Prostate gland (tissue), 2 donors: ENCODE measurements at regions not wholly inside any gene's neighbourhood (a gene's known extent, or its start where the extent isn't known, plus 50 kb on each side); places are given as distances from the start of the nearest gene placed in this dataset.

Experiments
- DNase-seq: peaks from one replicate; pipeline ENCODE4 v3.0.0-alpha.2; 2019; ENCODE audit warnings: low spot score
- H3K27ac ChIP-seq, 2 donors: fragments of 200-600 bp; sonication (generic); 2 replicates each; pipeline ENCODE4 v1.5.1; 2017 to 2019
- H3K27me3 ChIP-seq: fragments of 200-600 bp; sonication (generic); replicated peaks from 2 replicates; pipeline ENCODE4 v1.5.1; 2019; ENCODE audit not compliant: insufficient read depth
- H3K36me3 ChIP-seq, 2 donors: fragments of 200-600 bp; sonication (generic); 1 replicate in 1 of 2; 2 replicates in 1 of 2; pipeline versions ENCODE4 v1.5.1 to v1.8.1; 2017 to 2019
- H3K4me1 ChIP-seq: fragments of 200-600 bp; sonication (generic); replicated peaks from 2 replicates; pipeline ENCODE4 v1.5.1; 2019
- H3K4me3 ChIP-seq, 2 donors: fragments of 200-600 bp; sonication (generic); 2 replicates each; pipeline ENCODE4 v1.5.1; 2017 to 2019
- H3K9me3 ChIP-seq: fragments of 200-600 bp; sonication (generic); 2 replicates; pipeline ENCODE4 v1.5.1; 2017
- POLR2A ChIP-seq: fragments of 450-650 bp; IDR thresholded peaks from one replicate; pipeline ENCODE4 v1.6.1; 2016; ENCODE audit warnings: antibody characterized with exemption, mild to moderate bottlenecking
- POLR2AphosphoS5 ChIP-seq: sonication (generic); formaldehyde crosslinking; IDR thresholded peaks from one replicate; pipeline ENCODE4 v1.6.1; 2017; ENCODE audit warnings: antibody characterized with exemption
- WGBS: methylation state at CpG from one replicate; pipeline ENCODE4 v1.1.5; 2018; 5-methylcytosine and 5-hydroxymethylcytosine counted together
- intact Hi-C: fragments of 100-400 bp; cut with DNase I; formaldehyde crosslinking; loops from one replicate; pipeline ENCODE4 v1.14.2; 2022
- TF ChIP-seq, protein P1 (sequence below), 4 experiments: fragments of 200-600 bp in 2 of 4; fragments of 450-650 bp in 2 of 4; sonication (generic) in 2 of 4; IDR thresholded peaks; 1 replicate in 3 of 4; 2 replicates in 1 of 4; pipeline ENCODE4 v1.5.1; 2016 to 2019; ENCODE audit warnings: antibody characterized with exemption in 4 of 4, mild to moderate bottlenecking in 2 of 4, moderate library complexity in 2 of 4

DNA sequence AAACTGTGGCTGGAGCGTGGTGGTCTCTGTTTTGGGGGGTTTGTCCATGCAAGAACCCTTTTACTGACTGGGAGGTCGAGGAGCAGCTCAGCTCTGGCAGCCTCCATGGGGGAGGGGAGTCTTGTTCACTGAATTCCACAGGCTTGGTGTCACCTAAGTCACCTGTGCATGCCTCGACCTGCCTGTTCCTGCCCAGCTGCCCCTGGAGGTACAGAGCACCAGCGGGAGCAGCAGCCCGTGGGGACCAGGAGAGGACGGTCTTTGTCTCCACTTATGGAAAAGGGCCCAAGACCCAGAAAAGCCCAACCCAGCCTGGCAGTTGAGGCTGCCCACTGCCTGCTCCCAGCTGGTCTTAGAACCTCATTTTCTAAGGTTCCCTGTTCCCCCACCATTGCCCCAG is 168.7 kb upstream of the AGAP1 start:
- TF ChIP-seq, protein P1, sequence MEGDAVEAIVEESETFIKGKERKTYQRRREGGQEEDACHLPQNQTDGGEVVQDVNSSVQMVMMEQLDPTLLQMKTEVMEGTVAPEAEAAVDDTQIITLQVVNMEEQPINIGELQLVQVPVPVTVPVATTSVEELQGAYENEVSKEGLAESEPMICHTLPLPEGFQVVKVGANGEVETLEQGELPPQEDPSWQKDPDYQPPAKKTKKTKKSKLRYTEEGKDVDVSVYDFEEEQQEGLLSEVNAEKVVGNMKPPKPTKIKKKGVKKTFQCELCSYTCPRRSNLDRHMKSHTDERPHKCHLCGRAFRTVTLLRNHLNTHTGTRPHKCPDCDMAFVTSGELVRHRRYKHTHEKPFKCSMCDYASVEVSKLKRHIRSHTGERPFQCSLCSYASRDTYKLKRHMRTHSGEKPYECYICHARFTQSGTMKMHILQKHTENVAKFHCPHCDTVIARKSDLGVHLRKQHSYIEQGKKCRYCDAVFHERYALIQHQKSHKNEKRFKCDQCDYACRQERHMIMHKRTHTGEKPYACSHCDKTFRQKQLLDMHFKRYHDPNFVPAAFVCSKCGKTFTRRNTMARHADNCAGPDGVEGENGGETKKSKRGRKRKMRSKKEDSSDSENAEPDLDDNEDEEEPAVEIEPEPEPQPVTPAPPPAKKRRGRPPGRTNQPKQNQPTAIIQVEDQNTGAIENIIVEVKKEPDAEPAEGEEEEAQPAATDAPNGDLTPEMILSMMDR (IDR thresholded peaks at IDR 0.05): no peak
- TF ChIP-seq POLR2AphosphoS5: no peak
- TF ChIP-seq POLR2A: no peak
- H3K27ac ChIP-seq: no peak overlapping the region
- DNase-seq: no peak
- peaks cover 4% of the 10 kb centered on the region for H3K27me3 ChIP-seq
- H3K36me3 ChIP-seq: no peaks in the 10 kb centered on the region
- H3K4me3 ChIP-seq: no peak overlapping the region
- intact Hi-C loops: no loop called here
- H3K9me3 ChIP-seq: no peaks in the 10 kb centered on the region
- 51% methylated on average over 6 of the region's 6 CpGs for WGBS
- no peaks in the 10 kb centered on the region for H3K4me1 ChIP-seq

DNA sequence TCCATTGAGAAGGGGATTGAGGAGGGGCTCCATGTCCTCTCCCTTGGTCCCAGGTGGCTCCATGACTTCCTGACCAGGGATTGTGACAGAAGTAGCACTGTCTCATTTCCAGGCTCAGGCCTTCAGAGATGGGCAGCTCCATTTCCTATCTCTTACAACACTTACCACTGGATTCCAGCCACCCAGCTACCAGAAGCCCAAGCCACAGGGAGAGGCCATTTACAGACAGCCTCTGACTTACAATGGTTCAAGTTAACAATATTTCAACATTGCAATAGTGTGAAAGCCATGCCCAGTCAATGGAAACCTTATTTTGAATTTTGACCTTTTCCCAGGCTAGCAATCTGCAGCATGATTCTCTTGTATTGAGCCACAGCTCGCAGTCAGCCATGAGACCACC is 164.9 kb upstream of the AGAP1 start:
- TF ChIP-seq POLR2A: no peak
- 89% methylated on average over 1 of the region's 1 CpG for WGBS

DNA sequence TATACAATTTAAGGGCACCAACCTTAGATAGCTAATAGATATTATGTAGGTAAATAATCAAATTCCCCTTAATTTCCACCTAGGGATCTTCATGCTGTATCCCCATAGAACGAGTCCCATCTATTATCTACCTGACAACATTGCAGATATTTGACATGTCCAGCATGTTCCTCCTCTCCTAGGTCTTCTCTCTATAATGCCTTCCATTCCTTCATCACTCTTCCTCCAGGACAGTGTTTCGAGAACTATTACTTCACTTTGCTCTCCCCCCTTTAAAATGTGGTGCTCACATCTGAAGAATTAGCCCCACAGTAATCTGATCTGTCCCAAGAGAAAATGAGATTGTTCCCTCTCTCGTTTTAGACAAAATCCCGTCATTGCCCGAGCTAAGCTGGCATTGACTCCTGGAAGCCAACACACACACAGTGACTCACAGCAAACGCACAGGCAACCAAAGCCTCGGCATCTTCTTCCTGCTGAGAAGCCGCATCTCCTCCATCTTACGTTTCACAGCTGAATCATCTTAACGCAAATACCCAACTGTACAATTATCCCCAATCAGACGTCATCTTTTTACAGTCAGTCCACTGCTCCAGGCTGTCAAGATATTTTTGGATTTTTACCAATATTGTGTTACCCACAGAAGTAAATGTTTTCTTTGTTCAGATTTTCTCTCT is 162.9 kb upstream of the AGAP1 start:
- Histone ChIP-seq H3K27ac (no peak overlapping the region), H3K4me1 (no peaks in the 10 kb centered on the region), H3K4me3 (no peak overlapping the region), H3K9me3 (no peaks in the 10 kb centered on the region), H3K27me3 (no peaks in the 10 kb centered on the region), H3K36me3 (no peaks in the 10 kb centered on the region)
- DNase-seq: no peak
- WGBS: 49% methylated on average over 11 of the region's 11 CpGs
- intact Hi-C loops: no loop called here
- TF ChIP-seq POLR2A (no peak), POLR2AphosphoS5 (no peak)
- TF ChIP-seq, protein P1 (IDR thresholded peaks at IDR 0.05): no peak

More for the DNA sequence above, 164.9 kb upstream of the AGAP1 start:
- intact Hi-C loops: no loop called here
- Histone ChIP-seq H3K9me3 (no peaks in the 10 kb centered on the region), H3K27ac (no peak overlapping the region), H3K4me3 (no peak overlapping the region), H3K27me3 (peaks cover 4% of the 10 kb centered on the region), H3K4me1 (no peaks in the 10 kb centered on the region), H3K36me3 (no peaks in the 10 kb centered on the region)
- no peak for DNase-seq

DNA sequence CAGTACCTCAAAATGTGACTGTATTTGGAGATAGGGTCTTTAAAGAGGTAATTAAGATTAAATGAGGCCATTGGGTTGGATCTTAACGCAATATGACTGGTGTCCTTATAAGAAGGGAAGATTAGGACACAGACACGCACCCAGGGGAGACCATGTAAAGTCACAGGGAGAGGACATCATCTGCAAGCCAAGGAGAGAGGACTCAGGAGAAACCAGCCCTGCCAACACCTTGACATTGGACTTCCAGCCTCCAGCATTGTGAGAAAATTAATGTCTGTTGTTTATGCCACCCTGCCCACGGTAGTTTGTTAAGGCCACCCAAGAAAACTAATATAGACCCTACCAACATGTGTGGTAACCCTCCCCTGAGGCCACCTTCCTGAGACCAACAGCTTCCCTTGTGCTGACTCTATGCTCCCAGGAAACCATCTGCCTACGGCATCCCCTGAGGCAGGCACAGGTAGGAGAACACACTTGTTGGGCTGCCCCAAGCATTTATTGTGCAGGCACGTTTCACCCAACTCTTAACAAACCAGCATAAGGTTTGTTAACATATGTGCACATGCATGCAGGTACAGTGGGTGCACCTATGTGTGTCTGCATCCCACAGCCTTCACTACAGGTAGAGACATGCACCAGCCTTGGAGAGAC is 161.5 kb upstream of the AGAP1 start:
- Histone ChIP-seq H3K27me3 (no peaks in the 10 kb centered on the region), H3K9me3 (no peaks in the 10 kb centered on the region), H3K27ac (no peak overlapping the region), H3K4me3 (no peak overlapping the region), H3K36me3 (no peaks in the 10 kb centered on the region), H3K4me1 (no peaks in the 10 kb centered on the region)
- no peak for DNase-seq
- intact Hi-C loops: no loop called here
- no peak for TF ChIP-seq POLR2AphosphoS5
- no peak for TF ChIP-seq POLR2A
- TF ChIP-seq, protein P1 (IDR thresholded peaks at IDR 0.05): no peak
- WGBS: 86% methylated on average over 5 of the region's 5 CpGs

DNA sequence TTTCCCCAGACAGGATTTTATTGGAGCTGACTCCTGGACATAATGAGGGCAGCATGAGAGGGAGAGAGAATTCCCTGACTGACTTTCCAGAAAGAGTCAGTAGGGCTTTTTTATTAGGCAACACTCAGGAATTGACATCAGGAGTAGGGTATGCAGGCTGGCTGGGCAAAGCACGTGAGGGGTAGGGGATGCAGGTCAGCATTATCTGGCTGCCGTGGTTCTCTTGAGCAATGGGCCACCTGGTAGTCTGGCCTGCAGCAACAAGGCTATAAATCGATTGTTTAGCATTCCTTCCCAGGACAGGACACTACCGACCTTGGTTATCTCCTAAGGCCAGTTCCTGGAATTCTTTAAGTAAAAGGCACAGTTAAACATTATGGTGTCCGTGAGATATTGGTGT is 160.8 kb upstream of the AGAP1 start:
- Histone ChIP-seq H3K4me1 (no peaks in the 10 kb centered on the region), H3K9me3 (no peaks in the 10 kb centered on the region), H3K27ac (no peak overlapping the region), H3K4me3 (no peak overlapping the region), H3K27me3 (no peaks in the 10 kb centered on the region), H3K36me3 (no peaks in the 10 kb centered on the region)
- WGBS: 62% methylated on average over 5 of the region's 5 CpGs
- intact Hi-C loops: no loop called here
- no peak for DNase-seq
- no peak for TF ChIP-seq POLR2A
- no peak for TF ChIP-seq POLR2AphosphoS5
- TF ChIP-seq, protein P1 (IDR thresholded peaks at IDR 0.05): no peak
